HepG2 (cell line): ENCODE measurements at regions not wholly inside any gene's neighbourhood (a gene's known extent, or its start where the extent isn't known, plus 50 kb on each side); places are given as distances from the start of the nearest gene placed in this dataset.

Source experiments
- ARID2 ChIP-seq: sonication (generic); formaldehyde crosslinking; IDR thresholded peaks from 2 replicates; pipeline ENCODE4 v1.8.1; 2022; ENCODE audit warnings: mild to moderate bottlenecking, missing genetic modification reagents, borderline replicate concordance
- ARID5B ChIP-seq: IDR thresholded peaks from 2 replicates; pipeline ENCODE4 v1.4.0; 2020; ENCODE audit warnings: mild to moderate bottlenecking, missing genetic modification reagents
- ESRRA ChIP-seq: sonication (generic); formaldehyde crosslinking; IDR thresholded peaks from 2 replicates; pipeline ENCODE4 v1.5.1; 2020; ENCODE audit warnings: mild to moderate bottlenecking, low read depth, missing genetic modification reagents
- FOXA1 ChIP-seq, 2 experiments: fragments of 450-650 bp in 1 of 2; sonication (generic) in 1 of 2; formaldehyde crosslinking in 1 of 2; IDR thresholded peaks; 2 replicates each; pipeline versions ENCODE4 v1.4.0 to v1.6.1; 2016 to 2020; ENCODE audit warnings: missing genetic modification reagents in 1 of 2
- FOXC1 ChIP-seq: sonication (generic); formaldehyde crosslinking; IDR thresholded peaks from 2 replicates; pipeline ENCODE4 v1.8.0; 2022; ENCODE audit warnings: mild to moderate bottlenecking, missing genetic modification reagents, borderline replicate concordance
- GFI1 ChIP-seq: sonication (generic); formaldehyde crosslinking; IDR thresholded peaks from 2 replicates; pipeline ENCODE4 v1.5.0; 2020; ENCODE audit warnings: missing genetic modification reagents, mild to moderate bottlenecking, borderline replicate concordance
- HOXA5 ChIP-seq: sonication (generic); formaldehyde crosslinking; IDR thresholded peaks from 2 replicates; pipeline ENCODE4 v1.4.0; 2020; ENCODE audit warnings: missing genetic modification reagents
- MED13 ChIP-seq: sonication (generic); formaldehyde crosslinking; IDR thresholded peaks from 2 replicates; pipeline ENCODE4 v1.5.0; 2020; ENCODE audit warnings: missing genetic modification reagents
- NCOR1 ChIP-seq: fragments of 200-600 bp; sonication (generic); IDR thresholded peaks from 2 replicates; pipeline ENCODE4 v1.7.0; 2017; ENCODE audit warnings: antibody characterized with exemption, low read length, borderline replicate concordance
- NR2F1 ChIP-seq, 2 experiments: fragments of 450-650 bp in 1 of 2; formaldehyde crosslinking in 1 of 2; IDR thresholded peaks; 2 replicates each; pipeline versions ENCODE4 v1.5.0 to v1.6.1; 2016 to 2020; ENCODE audit warnings: mild to moderate bottlenecking in 1 of 2, missing compliant biosample characterization in 1 of 2, missing genetic modification reagents in 1 of 2, moderate library complexity in 1 of 2
- TBX3 ChIP-seq: fragments of 450-650 bp; IDR thresholded peaks from 2 replicates; pipeline ENCODE4 v1.6.1; 2017; ENCODE audit warnings: antibody characterized with exemption, mild to moderate bottlenecking, inconsistent platforms, borderline replicate concordance
- TFE3 ChIP-seq: IDR thresholded peaks from 2 replicates; pipeline ENCODE4 v1.6.1; 2016
- TGIF2 ChIP-seq: IDR thresholded peaks from 2 replicates; pipeline ENCODE4 v1.6.1; 2016; ENCODE audit warnings: control low read depth, missing compliant biosample characterization
- WIZ ChIP-seq: sonication (generic); formaldehyde crosslinking; IDR thresholded peaks from 2 replicates; pipeline ENCODE4 v1.5.1; 2020; ENCODE audit warnings: mild to moderate bottlenecking, missing genetic modification reagents
- ZBTB20 ChIP-seq: sonication (generic); formaldehyde crosslinking; IDR thresholded peaks from 2 replicates; pipeline ENCODE4 v1.8.1; 2023; ENCODE audit warnings: missing genetic modification reagents, low read depth, mild to moderate bottlenecking, borderline replicate concordance
- ZFP36 ChIP-seq: fragments of 150-350 bp; IDR thresholded peaks from 2 replicates; pipeline ENCODE4 v1.6.1; 2018; ENCODE audit warnings: borderline replicate concordance, low read length, low read depth; ENCODE audit not compliant: partially characterized antibody
- ZNF367 ChIP-seq: sonication (generic); formaldehyde crosslinking; IDR thresholded peaks from 2 replicates; pipeline ENCODE4 v1.4.0; 2020; ENCODE audit warnings: missing genetic modification reagents, borderline replicate concordance
- ZNF615 ChIP-seq: sonication (generic); formaldehyde crosslinking; IDR thresholded peaks from 2 replicates; pipeline ENCODE4 v1.5.0; 2020; ENCODE audit warnings: mild to moderate bottlenecking, missing genetic modification reagents, borderline replicate concordance
- ZNF740 ChIP-seq: sonication (generic); formaldehyde crosslinking; IDR thresholded peaks from 2 replicates; pipeline ENCODE4 v1.4.0; 2020; ENCODE audit warnings: missing genetic modification reagents
- TF ChIP-seq, protein P1 (sequence below): IDR thresholded peaks from 2 replicates; pipeline ENCODE4 v1.6.1; 2016; ENCODE audit warnings: mild to moderate bottlenecking, missing biosample characterization, missing genetic modification reagents
- TF ChIP-seq, protein P2 (sequence below): sonication (generic); formaldehyde crosslinking; IDR thresholded peaks from 2 replicates; pipeline ENCODE4 v1.4.0; 2020; ENCODE audit warnings: missing genetic modification reagents

GRCh38 chr6:127023001-127023778 lies 95.3 kb upstream of the RSPO3 start (continued):
- TF ChIP-seq TFE3 (CRISPR knock-in tag), result peak; percentile 46; the same call in 1 of the 2 replicates
- peak; percentile 71; the same call in 1 of the 2 replicates for TF ChIP-seq NCOR1
- TF ChIP-seq ESRRA (CRISPR knock-in tag), result peak; percentile 31; the same call in 1 of the 2 replicates
- no peak for TF ChIP-seq ZNF615 (CRISPR knock-in tag)
- peak; percentile 99 for TF ChIP-seq TBX3
- TF ChIP-seq, protein P1, sequence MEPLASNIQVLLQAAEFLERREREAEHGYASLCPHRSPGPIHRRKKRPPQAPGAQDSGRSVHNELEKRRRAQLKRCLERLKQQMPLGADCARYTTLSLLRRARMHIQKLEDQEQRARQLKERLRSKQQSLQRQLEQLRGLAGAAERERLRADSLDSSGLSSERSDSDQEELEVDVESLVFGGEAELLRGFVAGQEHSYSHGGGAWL, result no peak
- TF ChIP-seq ARID5B, result peak; percentile 98
- TF ChIP-seq HOXA5 (CRISPR knock-in tag), result peak; percentile 46; the same call in 1 of the 2 replicates
- no peak for TF ChIP-seq ZNF367
- peak; percentile 89 for TF ChIP-seq ZFP36
- TF ChIP-seq GFI1 (CRISPR knock-in tag), result peak; percentile 95
- TF ChIP-seq ZBTB20 (CRISPR knock-in tag), result 0 out of 2 replicates have a peak, but pooled peaks have one; percentile 58
- peak; percentile 36; the same call in 1 of the 2 replicates for TF ChIP-seq TGIF2 (CRISPR knock-in tag)
- TF ChIP-seq MED13, result no peak
- peak; percentile 34 to 67; a peak in 2 of 4 replicates for TF ChIP-seq NR2F1 (CRISPR knock-in tag; IDR thresholded peaks at IDR 0.05)
- TF ChIP-seq ZNF740, result no peak
- peak; percentile 97 for TF ChIP-seq FOXA1 (IDR thresholded peaks at IDR 0.05)
- TF ChIP-seq FOXA1 (CRISPR knock-in tag; IDR thresholded peaks at IDR 0.05), result peak; percentile 99
- TF ChIP-seq, protein P2, sequence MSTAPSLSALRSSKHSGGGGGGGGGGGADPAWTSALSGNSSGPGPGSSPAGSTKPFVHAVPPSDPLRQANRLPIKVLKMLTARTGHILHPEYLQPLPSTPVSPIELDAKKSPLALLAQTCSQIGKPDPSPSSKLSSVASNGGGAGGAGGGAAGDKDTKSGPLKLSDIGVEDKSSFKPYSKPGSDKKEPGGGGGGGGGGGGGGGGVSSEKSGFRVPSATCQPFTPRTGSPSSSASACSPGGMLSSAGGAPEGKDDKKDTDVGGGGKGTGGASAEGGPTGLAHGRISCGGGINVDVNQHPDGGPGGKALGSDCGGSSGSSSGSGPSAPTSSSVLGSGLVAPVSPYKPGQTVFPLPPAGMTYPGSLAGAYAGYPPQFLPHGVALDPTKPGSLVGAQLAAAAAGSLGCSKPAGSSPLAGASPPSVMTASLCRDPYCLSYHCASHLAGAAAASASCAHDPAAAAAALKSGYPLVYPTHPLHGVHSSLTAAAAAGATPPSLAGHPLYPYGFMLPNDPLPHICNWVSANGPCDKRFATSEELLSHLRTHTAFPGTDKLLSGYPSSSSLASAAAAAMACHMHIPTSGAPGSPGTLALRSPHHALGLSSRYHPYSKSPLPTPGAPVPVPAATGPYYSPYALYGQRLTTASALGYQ, result peak; percentile 100
- no peak for TF ChIP-seq ARID2
- no peak for TF ChIP-seq WIZ (CRISPR knock-in tag)
- TF ChIP-seq FOXC1 (CRISPR knock-in tag), result no peak
